Right ventricle myocardium inferior (tissue), 1 donor: ENCODE measurements at regions not wholly inside any gene's neighbourhood (a gene's known extent, or its start where the extent isn't known, plus 50 kb on each side); places are given as distances from the start of the nearest gene placed in this dataset.
"Not testable (repeated sequence)": the region's sequence is repeated elsewhere in the genome, so short reads cannot be mapped to it uniquely, and the experiment has no call there.

Source experiments
- ATAC-seq: fragments of 200-7000 bp; cut with Tn5 transposase; one replicate; pipeline ENCODE4 v1.9.1; 2020; ENCODE audit warnings: mild to moderate bottlenecking, moderate library complexity
- DNase-seq: peaks from one replicate; pipeline ENCODE4 v3.0.0; 2021; ENCODE audit errors: missing footprints
- intact Hi-C: fragments of 100-400 bp; cut with DNase I; formaldehyde crosslinking; loops from one replicate; pipeline ENCODE4 v1.11.0; 2022
- donor health status: DM: no; HTN: yes; CAD: no; lungs with severe emphysema.

DNA sequence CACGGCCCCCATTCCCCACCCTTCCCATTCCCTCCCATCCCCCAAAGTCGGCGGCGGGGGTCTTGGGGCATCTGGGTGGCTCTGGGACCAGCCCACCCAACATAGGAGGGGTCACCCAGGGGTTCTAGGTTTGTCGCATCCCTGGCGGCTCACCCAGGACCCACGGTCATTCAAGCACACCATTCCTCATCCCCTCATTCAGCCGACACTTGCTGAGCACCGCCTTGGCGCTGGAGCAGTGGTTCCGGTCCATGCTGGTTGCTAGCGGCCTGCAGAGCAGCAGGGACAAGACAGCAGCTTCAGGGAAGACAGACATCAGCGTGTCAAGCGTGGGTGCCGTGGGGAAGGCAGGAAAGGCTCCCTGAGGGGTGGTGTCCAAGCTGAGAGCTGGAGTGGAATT lies 50.5 kb upstream of the OTOS start:
- ATAC-seq, result no peak
- DNase-seq, result no peak
- intact Hi-C loops, result no loop called here

DNA sequence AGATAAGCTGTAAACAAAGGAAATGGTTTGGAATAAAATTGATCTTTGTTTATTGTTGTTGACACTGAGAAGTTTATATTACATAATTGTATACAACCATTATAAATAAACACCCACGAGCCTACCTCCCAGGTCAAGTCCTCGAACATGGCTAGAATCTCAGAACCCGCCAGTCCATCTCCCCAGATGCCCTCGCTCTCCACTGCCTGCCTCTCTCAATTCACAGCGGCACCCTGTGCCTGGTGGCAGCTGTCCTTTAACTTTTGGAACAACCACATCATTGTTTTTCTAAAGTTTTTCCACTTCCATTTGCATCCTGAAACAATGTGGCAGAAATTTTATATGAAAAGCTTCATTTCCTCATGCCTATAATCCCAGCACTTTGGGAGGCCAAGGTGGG lies 52.2 kb upstream of the OTOS start:
- intact Hi-C loops, result no loop called here
- no peak for DNase-seq
- ATAC-seq, result no peak

DNA sequence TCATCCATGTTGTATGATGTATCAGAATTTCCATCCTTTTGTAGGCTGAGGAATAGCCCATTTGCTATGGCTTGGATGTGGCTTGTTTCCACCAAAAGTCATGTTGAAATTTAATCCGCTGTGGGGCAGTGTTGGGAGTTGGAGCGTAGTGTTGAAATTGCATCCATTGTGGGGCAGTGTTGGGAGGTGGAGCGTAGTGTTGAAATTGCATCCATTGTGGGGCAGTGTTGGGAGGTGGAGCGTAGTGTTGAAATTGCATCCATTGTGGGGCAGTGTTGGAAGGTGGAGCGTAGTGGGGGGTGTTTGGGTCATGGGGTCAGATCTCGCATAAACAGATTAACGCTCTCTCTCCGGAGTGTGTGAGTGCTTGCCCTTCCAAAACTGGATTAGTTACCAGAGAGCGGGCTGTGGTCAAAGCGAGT lies 53.9 kb upstream of the OTOS start:
- ATAC-seq, DNase-seq, intact Hi-C loops: not testable (repeated sequence)

DNA sequence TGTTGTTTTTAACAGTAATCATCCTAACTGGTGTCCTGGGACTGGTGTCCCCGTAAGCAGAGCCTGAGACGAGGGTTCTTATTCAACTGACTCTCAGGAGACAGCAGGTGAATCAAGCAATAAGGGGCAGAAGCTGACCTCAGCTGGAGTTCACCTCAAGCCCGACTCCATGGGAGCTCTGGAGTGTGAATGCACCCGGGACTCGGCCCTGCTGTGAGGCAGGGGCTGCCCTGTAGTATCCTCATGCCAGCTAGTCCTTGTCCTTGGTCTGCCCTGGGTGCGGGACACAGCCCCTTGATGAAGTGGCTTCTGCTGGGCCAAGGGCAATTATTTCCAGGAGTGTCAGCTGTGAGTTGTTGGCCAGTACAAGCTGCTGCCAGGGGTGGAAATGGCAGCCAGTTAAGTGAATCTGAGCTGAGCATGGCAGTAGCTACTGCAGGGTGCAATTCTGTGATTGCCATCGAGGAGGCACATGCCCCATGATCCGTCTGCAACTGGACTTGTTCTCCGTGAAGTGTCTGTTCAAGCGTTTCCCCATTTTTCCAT lies 54.9 kb upstream of the OTOS start:
- intact Hi-C loops, result no loop called here
- DNase-seq (no peak), ATAC-seq (no peak)

DNA sequence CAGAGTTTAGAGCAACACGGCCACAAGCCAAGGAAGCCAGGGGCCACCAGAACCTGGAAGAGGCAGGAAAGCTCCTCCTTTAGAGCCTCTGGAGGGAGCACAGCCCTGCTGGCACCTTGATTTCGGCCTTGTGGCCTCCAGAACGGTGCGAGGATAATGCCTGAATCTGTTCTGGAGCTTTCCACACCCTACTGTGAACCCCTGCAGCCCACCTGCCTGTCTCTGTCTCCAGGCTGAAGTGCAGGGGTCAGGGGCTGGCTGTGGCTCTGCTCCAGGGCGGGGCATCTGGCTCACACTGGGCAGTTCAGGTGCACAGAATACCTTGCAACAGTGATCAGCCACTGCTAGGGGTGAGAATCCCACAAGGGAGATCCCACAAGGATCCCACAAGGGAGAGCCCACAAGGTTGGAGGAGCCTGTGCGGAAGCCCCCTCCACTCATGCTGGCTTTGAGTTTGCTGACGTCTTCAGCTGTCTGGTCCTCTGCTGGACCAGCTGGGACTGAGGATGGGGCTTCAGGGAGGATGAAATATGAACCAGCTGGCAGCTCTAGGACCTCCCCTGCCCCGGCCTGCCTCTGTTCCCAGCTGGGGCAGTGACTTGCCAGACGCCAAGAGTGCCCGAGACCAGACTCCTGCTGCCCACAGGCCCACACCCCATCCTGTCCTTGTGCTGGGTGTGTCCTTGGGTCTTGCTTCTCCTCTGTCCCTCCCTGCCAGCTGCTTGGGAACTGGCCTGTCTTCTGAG lies 56.4 kb upstream of the OTOS start:
- no peak for ATAC-seq
- no peak for DNase-seq
- intact Hi-C loops, result no loop called here

DNA sequence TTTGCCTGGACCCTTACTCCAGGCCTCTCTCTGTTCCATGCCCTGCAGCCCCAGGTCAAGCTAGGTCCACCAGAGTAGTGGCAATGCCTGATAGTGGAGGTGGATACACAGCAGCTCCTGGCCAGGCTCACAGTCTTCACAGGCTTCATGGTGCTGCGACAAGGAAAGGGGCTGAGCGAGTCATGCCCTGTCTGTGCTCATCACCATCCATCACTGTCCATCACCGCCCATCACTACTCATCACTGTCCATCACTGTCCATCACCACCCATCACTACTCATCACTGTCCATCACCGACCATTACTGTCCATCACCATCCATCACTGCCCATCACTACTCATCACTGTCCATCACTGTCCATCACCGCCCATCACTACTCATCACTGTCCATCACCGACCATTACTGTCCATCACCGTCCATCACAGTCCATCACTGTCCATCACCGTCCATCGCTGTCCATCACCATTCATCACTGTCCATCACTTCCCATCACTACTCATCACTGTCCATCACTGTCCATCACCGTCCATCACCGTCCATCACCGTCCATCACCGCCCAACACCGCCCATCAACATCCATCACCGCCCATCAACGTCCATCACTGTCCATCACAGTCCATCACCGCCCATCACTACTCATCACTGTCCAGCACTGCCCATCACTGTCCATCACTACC lies 57.1 kb upstream of the OTOS start:
- intact Hi-C loops, result no loop called here
- DNase-seq, result no peak
- no peak for ATAC-seq

DNA sequence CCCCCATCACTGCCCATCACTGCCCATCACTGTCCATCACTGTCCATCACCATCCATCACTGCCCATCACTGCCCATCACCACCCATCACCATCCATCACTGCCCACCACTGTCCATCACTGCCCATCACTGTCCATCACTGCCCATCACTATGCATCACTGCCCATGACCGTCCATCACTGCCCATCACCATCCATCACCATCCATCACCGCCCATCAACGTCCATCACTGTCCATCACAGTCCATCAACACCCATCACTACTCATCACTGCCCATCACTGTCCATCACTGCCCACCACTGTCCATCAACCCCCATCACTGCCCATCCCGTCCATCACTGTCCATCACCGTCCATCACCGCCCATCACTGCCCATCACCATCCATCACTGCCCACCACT lies 57.8 kb upstream of the OTOS start:
- DNase-seq (no peak), ATAC-seq (no peak)
- intact Hi-C loops, result no loop called here

DNA sequence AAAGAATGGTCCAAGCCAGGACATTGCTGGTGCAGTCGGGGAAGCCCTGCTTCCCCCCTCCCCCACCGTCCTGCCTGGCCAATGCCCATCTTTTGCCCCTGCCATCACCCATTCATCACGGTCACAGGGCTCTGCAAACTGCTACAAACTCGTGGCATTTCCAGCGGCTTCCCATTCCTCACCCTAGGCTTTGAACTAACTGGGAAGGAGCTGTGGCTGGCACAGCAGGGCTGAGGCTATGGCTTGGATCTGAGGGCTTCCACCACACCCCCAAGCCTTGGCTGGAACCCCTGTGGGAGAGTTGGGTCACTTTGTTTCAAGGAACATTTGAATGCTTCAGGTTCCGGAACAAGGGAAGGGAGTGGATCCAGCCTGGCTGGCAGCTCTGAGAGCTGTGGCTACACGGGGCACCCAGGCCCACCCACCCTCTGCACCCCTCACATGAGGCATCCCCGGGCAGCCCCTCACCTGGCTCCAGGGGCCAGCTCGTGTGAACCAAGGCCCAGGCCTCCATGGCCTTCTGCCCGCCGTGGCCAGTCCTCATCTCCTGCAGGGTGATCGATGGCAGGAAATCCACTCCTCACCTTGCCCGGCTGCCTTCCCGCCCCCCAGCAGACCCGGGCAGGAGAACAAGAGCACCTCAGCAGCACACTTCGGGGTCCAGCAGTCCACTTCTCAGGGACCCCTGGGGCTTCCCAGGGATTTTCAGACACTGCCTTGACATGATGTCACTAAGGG lies 58.8 kb upstream of the OTOS start:
- no peak for ATAC-seq
- intact Hi-C loops, result no loop called here
- no peak for DNase-seq

DNA sequence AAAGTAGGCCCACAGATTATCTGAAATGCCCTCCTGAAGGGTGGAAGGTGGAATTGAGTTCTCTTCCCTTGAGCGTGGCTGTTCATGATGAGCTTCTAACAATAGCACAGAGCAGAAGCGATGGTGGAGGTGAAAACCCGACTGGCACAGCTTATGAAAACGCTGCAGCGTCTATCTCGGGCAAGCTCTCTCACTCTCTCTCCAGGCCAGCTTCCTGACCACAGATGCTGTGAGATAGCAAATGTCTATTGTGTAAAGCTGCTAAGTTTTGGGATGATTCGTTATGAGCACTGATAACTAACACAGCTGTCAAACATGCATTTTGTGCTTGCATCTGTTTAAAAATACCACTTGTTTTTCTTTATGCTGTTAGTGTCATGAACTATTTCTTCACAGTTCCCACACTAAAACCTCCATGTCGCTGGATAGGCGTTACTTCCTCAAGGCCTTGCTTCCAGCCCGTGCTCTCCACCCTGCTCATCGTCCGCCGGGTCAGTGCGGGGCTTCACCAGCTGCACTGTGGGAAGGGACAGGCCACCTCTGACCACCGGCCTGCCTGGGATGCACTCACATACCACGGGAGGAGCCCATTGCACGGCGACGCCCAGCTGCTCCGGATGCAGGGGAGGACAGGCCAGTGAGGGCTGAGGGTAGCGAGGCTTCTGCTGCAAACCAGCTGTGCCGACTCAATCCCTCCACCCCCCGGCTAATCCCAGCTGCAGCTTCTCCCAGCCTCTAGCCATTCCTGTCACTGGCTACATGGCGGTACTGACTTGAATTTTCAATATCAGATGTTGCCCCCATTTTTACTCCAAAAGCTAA lies 60.0 kb upstream of the OTOS start:
- DNase-seq (no peak), ATAC-seq (peak; percentile 33)
- intact Hi-C loops, result no loop called here

DNA sequence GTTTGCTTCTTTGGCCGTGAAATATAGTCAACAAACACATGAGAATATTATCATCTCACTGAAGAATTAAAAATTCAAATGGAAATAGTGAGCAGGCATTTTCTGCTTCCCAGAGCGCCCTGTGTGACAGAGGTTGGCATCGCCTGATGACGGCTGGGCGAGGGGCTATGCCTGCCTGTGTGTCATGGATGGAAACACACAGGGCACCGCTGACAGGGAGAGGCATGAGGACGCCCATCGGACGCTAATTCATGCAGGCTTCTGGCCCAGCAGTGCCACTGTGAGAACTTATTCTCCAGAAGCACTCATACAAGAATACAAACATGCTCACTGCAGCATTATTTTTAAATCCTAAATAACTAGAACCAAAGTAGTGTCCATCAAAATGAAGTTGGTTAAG lies 61.4 kb upstream of the OTOS start:
- ATAC-seq, result no peak
- DNase-seq, result no peak
- intact Hi-C loops, result no loop called here

DNA sequence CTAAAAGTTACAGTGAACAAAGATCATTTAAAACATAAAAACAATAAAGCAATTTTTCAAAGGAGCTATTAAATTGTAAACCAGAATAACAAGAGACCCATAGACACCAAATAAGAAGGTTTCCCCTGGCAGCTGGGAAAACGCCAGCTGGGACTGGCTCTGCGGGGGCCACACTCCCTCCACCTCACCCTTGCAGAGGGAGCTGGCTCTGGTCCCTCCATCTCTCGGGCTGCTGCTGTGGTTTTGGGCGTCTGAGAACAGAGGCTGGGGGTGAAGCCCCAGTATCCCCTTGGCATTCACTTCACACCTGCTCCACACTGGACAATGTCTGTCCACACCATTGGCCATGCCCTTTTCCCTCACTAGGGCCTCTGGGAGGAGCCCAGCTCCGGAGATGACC lies 62.1 kb upstream of the OTOS start:
- intact Hi-C loops, result no loop called here
- ATAC-seq (no peak), DNase-seq (no peak)

DNA sequence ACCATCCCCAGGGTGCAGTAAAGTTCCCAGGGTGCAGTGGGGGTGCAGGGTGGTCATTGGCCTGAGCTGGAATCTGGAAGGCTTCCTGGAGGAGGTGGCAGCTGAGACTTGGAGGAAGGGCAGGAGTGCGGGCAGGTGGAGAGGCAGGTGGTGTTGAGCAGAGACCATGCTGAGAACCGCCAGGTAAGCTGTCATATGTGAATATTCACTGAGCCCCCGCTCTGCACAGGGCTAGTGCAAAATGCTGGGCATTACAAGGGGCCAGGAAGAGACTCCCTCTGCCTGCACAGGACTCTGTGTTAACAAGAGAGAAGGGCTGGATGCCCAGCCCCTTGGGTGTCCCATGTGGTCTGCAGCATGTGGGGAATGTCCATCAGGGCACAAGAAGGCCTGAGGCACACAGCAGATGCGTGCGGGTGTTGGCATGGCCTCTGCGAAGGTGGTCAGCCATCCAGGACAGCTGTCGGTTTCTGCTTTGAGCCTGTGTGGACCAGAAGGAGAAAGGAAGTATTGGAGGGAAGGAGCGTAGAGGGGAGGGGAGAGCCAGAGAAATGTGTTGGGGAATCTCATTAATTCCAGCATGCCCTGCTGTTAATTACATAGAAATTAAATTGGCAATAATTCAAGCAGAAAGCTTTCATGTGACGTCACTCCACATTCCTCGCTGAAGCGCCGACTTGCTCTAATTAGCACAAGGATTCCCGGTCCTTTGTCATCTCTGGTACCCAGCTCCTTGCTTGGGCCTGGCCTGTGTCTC lies 62.8 kb upstream of the OTOS start:
- no peak for ATAC-seq
- no peak for DNase-seq
- intact Hi-C loops, result no loop called here

DNA sequence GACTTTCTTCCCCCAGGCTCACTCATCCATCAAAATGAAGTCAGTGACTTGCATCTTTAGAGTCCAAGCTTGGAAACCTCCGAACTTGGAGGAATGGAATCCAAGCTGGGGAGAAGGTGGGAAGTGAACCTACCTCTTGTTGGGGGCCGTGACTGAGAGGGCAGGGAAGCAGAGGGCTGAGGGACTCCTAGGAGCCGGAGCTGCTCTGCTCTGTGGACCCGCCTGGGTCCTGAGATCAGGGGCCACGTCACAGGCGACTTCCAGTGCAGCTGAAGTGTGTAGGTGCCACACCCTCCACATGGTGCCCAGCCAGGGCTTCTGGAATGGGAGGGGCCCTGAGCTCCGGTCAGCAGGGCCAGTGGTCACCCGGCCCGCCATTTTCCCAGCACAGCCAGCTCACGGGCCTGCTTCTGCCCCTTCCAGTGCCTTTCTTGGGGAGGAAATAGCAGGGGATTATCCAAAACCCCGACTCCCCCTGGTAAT lies 63.4 kb upstream of the OTOS start:
- no peak for ATAC-seq
- intact Hi-C loops, result no loop called here
- no peak for DNase-seq

DNA sequence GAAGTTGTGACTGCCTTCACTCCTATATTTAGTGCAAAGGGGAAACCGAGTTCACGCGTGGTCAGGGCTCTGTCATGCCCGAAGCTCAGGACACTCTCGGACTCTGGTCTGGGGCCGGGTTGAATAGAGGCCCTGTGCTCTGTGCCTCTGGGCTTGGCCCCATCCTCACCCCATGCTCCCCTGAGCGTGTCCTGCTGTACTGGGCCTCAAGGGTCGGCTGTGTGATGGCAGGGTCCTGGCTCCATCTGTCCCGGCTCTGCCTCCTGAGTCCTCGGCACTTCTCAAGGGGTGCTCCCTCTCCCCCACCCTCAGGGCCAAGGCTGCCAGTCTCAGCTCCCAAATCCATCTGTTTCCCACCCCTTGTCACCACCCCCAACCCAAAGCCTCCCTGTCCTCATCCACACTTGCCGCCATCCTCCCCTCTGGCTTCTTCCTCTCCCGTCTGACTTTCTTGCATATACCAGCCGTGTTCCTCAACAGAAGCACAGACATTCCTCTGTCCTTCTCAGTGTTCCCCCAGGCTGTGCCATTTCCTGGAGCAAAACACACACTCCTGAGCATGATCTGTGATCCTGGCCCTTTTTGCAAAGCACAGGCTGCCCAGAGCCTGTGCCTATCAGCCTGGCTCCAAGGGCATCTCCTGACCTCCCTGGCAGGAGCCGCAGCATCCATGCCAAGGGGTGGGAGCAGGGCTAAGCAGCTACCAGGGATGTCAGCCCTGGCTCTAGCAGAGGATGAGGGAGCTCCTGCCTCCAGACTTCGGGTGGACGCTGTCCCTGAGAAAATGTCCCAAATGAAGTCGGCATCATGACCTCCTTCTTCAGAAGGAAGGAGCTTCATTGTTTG lies 64.2 kb upstream of the OTOS start:
- DNase-seq (peak; percentile 40), ATAC-seq (peak; percentile 85)
- intact Hi-C loops, result no loop called here

DNA sequence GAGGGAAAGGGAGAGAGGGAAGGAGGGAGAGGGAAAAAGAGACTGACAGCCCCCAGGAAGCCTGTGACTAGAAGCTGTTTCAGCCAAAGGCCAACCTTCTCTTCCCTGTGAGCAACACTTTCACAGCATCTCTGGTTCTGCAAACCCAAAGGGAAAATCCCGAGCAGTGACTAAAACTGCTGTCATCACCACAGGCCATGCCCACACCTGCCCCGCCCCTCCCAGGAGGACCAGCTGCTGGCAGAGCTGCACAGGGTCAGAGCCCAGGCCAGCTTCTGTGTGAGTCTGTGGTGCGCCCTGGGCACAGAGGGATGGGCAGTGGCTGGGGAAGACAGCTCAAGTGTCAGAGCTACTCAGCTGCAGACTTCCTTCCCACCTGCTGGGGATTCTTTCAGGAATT lies 64.9 kb upstream of the OTOS start:
- DNase-seq (no peak), ATAC-seq (no peak)
- intact Hi-C loops, result no loop called here

DNA sequence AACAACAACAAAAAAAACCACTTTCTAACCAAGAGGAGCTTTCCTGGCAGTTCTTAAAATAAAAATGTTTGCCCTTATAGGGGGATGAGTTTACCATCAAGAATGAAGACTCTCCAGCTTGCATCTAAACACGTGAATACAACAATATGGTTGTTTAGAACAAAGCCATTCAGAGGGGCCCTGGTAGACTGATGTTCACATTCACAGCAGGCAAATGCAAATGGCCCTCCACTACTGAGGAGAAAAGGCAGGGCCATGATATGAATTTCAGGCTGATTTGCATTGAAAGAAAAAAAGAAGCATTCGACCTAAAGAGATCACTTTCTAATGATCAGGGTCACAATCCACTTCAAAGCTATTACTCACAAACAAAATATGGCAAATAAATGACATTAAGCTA lies 65.3 kb upstream of the OTOS start:
- DNase-seq, result no peak

DNA sequence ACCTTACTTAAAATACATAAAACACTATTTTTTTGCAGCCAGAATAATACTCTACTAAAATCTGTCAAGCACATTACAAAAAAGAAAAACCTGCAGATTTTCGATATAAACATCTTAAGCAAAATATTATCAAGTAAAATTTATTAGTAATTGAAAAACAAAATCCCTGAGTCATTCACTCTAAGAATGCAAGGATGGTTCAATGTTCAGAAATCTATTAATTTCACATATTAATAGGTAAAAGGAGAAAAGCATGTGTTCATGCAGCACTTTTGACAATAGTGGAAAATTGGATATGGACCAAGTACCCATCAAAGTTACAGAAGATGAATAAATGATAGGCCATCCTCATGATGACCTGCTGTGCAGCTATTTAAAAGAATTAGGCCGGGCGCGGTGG lies 66.2 kb upstream of the OTOS start:
- intact Hi-C loops, result no loop called here
- ATAC-seq (no peak), DNase-seq (no peak)

More for the DNA sequence above, 65.3 kb upstream of the OTOS start:
- ATAC-seq, result no peak
- intact Hi-C loops, result no loop called here
